ENCODE measurements at regions not wholly inside any gene's neighbourhood (a gene's known extent, or its start where the extent isn't known, plus 50 kb on each side); places are given as distances from the start of the nearest gene placed in this dataset.
"Not testable (repeated sequence)": the region's sequence is repeated elsewhere in the genome, so short reads cannot be mapped to it uniquely, and the experiment has no call there.

DNA sequence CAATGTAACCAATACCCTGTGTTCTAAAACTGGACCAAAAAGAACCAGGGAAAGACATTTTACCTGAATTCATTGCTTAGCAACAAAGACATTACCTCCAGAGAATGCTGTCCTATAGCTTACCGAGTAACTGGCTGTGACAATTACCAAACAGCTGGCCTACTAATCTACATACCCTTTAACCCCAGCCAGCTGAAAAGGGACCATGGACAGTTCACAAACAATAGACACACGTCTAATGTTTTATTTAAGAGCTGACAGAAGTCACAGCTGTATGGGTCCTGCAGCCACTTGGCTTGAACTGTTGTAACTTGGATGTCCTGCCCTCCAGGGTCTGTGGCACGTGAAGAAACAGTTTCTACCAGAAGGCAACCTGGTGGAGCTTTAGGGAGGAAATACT is 130.1 kb upstream of the EFEMP1 start:
- Histone ChIP-seq H3K79me2 (ENCODE audit: control insufficient read depth, insufficient read depth, low read length, poor library complexity) (no peaks in the 10 kb centered on the region), H2AK5ac (ENCODE audit: low read length) (no peak overlapping the region), H3K23ac (ENCODE audit: low read length) (no peak overlapping the region), H3K9me3 (ENCODE audit: insufficient read depth, low read depth, low read length) (no peaks in the 10 kb centered on the region), H3K14ac (ENCODE audit: low read length) (no peak overlapping the region), H2BK120ac (ENCODE audit: insufficient read depth, low read length, poor library complexity) (no peak overlapping the region), H2BK5ac (ENCODE audit: low read depth, low read length, poor library complexity) (no peak overlapping the region), H2AFZ (ENCODE audit: insufficient read depth, low read length, poor library complexity) (no peak overlapping the region), H2BK12ac (ENCODE audit: low read length) (no peak overlapping the region), H4K8ac (ENCODE audit: low read depth, low read length) (no peak overlapping the region), H3K9ac (ENCODE audit: low read length) (no peak overlapping the region), H4K12ac (ENCODE audit: low read depth, low read length) (no peak overlapping the region), H3K79me1 (ENCODE audit: low read length) (no peaks in the 10 kb centered on the region), H3K36me3 (ENCODE audit: control insufficient read depth in 1 of 2, insufficient read depth in 2 of 2, low read length in 2 of 2) (no peaks in the 10 kb centered on the region), H3K4me3 (ENCODE audit: low read depth, low read length) (no peak overlapping the region), H3K4me1 (ENCODE audit: control insufficient read depth in 1 of 2, insufficient read depth in 2 of 2, low read length in 2 of 2) (no peaks in the 10 kb centered on the region), H4K91ac (ENCODE audit: low read depth, low read length) (no peak overlapping the region), H3K27ac (ENCODE audit: low read depth, low read length) (no peak overlapping the region), H3K18ac (ENCODE audit: low read length) (no peak overlapping the region), H3K4ac (ENCODE audit: low read depth, low read length) (no peak overlapping the region), H3K27me3 (ENCODE audit: insufficient read depth, low read length) (no peaks in the 10 kb centered on the region), H3K4me2 (ENCODE audit: low read length) (no peak overlapping the region)
- no CpG with 5 or more reads among the region's 3 CpGs for WGBS (ENCODE audit: extremely low coverage, insufficient coverage, insufficient read length)
- no peak for DNase-seq

DNA sequence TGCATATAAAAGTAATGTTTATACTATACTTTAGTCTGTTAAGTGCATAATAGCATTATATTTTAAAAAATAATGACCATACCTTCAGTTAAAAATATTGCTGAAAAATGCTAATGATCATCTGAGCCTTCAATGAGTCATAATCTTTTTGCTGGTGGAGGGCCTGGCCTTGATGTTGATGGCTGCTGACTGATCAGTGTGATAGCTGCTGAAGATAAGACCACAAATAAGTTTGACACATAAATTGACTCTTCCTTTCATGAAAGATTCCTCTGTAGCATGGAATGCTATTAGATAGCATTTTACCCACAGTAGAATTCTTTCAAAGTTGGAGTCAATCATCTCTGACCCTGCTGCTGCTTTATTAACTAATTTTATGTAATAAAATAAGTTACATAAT is 128.4 kb upstream of the CCDC85A start:
- Histone ChIP-seq H4K8ac (ENCODE audit: low read depth, low read length) (no peak overlapping the region), H3K4me3 (ENCODE audit: low read depth, low read length) (no peak overlapping the region), H2AFZ (ENCODE audit: insufficient read depth, low read length, poor library complexity) (no peak overlapping the region), H3K9ac (ENCODE audit: low read length) (no peak overlapping the region), H2AK5ac (ENCODE audit: low read length) (no peak overlapping the region), H3K4ac (ENCODE audit: low read depth, low read length) (no peak overlapping the region), H3K27ac (ENCODE audit: low read depth, low read length) (no peak overlapping the region), H4K91ac (ENCODE audit: low read depth, low read length) (no peak overlapping the region), H3K79me1 (ENCODE audit: low read length) (no peaks in the 10 kb centered on the region), H3K4me2 (ENCODE audit: low read length) (no peak overlapping the region), H2BK120ac (ENCODE audit: insufficient read depth, low read length, poor library complexity) (no peak overlapping the region), H3K4me1 (ENCODE audit: control insufficient read depth in 1 of 2, insufficient read depth in 2 of 2, low read length in 2 of 2) (no peaks in the 10 kb centered on the region), H3K79me2 (ENCODE audit: control insufficient read depth, insufficient read depth, low read length, poor library complexity) (no peaks in the 10 kb centered on the region), H2BK5ac (ENCODE audit: low read depth, low read length, poor library complexity) (no peak overlapping the region), H3K36me3 (ENCODE audit: control insufficient read depth in 1 of 2, insufficient read depth in 2 of 2, low read length in 2 of 2) (no peaks in the 10 kb centered on the region), H4K12ac (ENCODE audit: low read depth, low read length) (no peak overlapping the region), H2BK12ac (ENCODE audit: low read length) (no peak overlapping the region), H3K18ac (ENCODE audit: low read length) (no peak overlapping the region), H3K9me3 (ENCODE audit: insufficient read depth, low read depth, low read length) (no peaks in the 10 kb centered on the region), H3K23ac (ENCODE audit: low read length) (no peak overlapping the region), H3K14ac (ENCODE audit: low read length) (no peak overlapping the region), H3K27me3 (ENCODE audit: insufficient read depth, low read length) (no peaks in the 10 kb centered on the region)
- no peak for DNase-seq

DNA sequence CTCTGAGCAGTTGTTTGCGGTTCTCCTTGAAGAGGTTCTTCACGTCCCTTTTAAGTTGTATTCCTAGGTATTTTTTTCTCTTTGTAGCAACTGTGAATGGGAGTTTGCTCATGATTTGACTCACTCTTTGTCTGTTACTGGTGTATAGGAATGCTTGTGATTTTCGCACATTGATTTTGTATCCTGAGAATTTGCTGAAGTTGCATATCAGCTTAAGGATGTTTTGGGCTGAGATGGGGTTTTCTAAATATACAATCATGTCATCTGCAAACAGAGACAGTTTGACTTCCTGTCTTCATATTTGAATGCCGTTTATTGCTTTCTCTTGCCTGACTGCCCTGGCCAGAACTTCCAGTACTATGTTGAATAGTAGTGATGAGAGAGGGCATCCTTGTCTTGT is 122.5 kb upstream of the CCDC85A start:
- not testable (repeated sequence) for H3K79me2 ChIP-seq (ENCODE audit: control insufficient read depth, insufficient read depth, low read length, poor library complexity); H4K12ac ChIP-seq (ENCODE audit: low read depth, low read length); H2AFZ ChIP-seq (ENCODE audit: insufficient read depth, low read length, poor library complexity); H2BK12ac ChIP-seq (ENCODE audit: low read length); H3K79me1 ChIP-seq (ENCODE audit: low read length); H4K8ac ChIP-seq (ENCODE audit: low read depth, low read length); H3K4me1 ChIP-seq (ENCODE audit: control insufficient read depth in 1 of 2, insufficient read depth in 2 of 2, low read length in 2 of 2); H3K4me2 ChIP-seq (ENCODE audit: low read length); H3K9ac ChIP-seq (ENCODE audit: low read length); H2AK5ac ChIP-seq (ENCODE audit: low read length); H2BK5ac ChIP-seq (ENCODE audit: low read depth, low read length, poor library complexity); H4K91ac ChIP-seq (ENCODE audit: low read depth, low read length); H3K23ac ChIP-seq (ENCODE audit: low read length); DNase-seq; H3K4ac ChIP-seq (ENCODE audit: low read depth, low read length); H3K27me3 ChIP-seq (ENCODE audit: insufficient read depth, low read length); H3K27ac ChIP-seq (ENCODE audit: low read depth, low read length); H3K14ac ChIP-seq (ENCODE audit: low read length); H3K18ac ChIP-seq (ENCODE audit: low read length); H3K36me3 ChIP-seq (ENCODE audit: control insufficient read depth in 1 of 2, insufficient read depth in 2 of 2, low read length in 2 of 2); H2BK120ac ChIP-seq (ENCODE audit: insufficient read depth, low read length, poor library complexity); H3K4me3 ChIP-seq (ENCODE audit: low read depth, low read length); H3K9me3 ChIP-seq (ENCODE audit: insufficient read depth, low read depth, low read length)
- WGBS (ENCODE audit: extremely low coverage, insufficient coverage, insufficient read length): no CpG with 5 or more reads among the region's 4 CpGs

DNA sequence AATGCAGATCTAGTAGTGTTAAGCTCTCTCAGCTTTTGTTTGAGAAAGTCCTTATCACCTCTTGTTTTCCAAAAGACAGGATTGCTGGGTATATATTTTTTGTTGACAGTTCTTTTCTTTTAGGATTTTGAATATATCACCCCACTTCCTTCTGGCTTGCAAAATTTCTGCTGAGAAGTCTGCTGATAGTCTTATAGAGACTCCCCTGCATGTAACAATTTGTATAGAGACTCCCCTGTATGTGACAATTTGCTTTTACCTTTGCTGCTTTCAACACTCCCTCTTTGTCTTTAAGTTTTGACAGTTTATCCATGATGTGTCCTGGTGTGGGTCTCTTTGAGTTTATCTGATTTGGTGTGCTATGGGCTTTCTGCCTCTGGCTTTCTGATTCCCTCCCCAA is 115.0 kb upstream of the CCDC85A start:
- Histone ChIP-seq H3K9me3 (ENCODE audit: insufficient read depth, low read depth, low read length) (no peaks in the 10 kb centered on the region), H4K8ac (ENCODE audit: low read depth, low read length) (no peak overlapping the region), H3K23ac (ENCODE audit: low read length) (no peak overlapping the region), H3K14ac (ENCODE audit: low read length) (no peak overlapping the region), H3K79me1 (ENCODE audit: low read length) (no peaks in the 10 kb centered on the region), H2AK5ac (ENCODE audit: low read length) (no peak overlapping the region), H2AFZ (ENCODE audit: insufficient read depth, low read length, poor library complexity) (no peak overlapping the region), H2BK12ac (ENCODE audit: low read length) (no peak overlapping the region), H4K91ac (ENCODE audit: low read depth, low read length) (no peak overlapping the region), H3K36me3 (ENCODE audit: control insufficient read depth in 1 of 2, insufficient read depth in 2 of 2, low read length in 2 of 2) (no peaks in the 10 kb centered on the region), H3K4me1 (ENCODE audit: control insufficient read depth in 1 of 2, insufficient read depth in 2 of 2, low read length in 2 of 2) (no peaks in the 10 kb centered on the region), H3K79me2 (ENCODE audit: control insufficient read depth, insufficient read depth, low read length, poor library complexity) (no peaks in the 10 kb centered on the region), H3K18ac (ENCODE audit: low read length) (no peak overlapping the region), H3K4me2 (ENCODE audit: low read length) (no peak overlapping the region), H3K9ac (ENCODE audit: low read length) (no peak overlapping the region), H2BK120ac (ENCODE audit: insufficient read depth, low read length, poor library complexity) (no peak overlapping the region), H3K4me3 (ENCODE audit: low read depth, low read length) (no peak overlapping the region), H3K4ac (ENCODE audit: low read depth, low read length) (no peak overlapping the region), H2BK5ac (ENCODE audit: low read depth, low read length, poor library complexity) (no peak overlapping the region), H3K27ac (ENCODE audit: low read depth, low read length) (no peak overlapping the region), H3K27me3 (ENCODE audit: insufficient read depth, low read length) (no peaks in the 10 kb centered on the region), H4K12ac (ENCODE audit: low read depth, low read length) (no peak overlapping the region)
- DNase-seq: no peak
